Sigmoid colon (tissue), 4 donors: ENCODE measurements at regions not wholly inside any gene's neighbourhood (a gene's known extent, or its start where the extent isn't known, plus 50 kb on each side); places are given as distances from the start of the nearest gene placed in this dataset.

Source experiments
- CTCF ChIP-seq, 4 experiments: fragments of 450-650 bp in 3 of 4; fragments of 200-600 bp in 1 of 4; IDR thresholded peaks; one replicate each; pipeline ENCODE4 v1.5.1; 2016 to 2019; ENCODE audit warnings: antibody characterized with exemption in 4 of 4, mild to moderate bottlenecking in 3 of 4, moderate library complexity in 2 of 4
- EP300 ChIP-seq, 4 donors: sonication (generic); formaldehyde crosslinking; IDR thresholded peaks; one replicate each; pipeline ENCODE4 v1.6.1; 2017; ENCODE audit warnings: antibody characterized with exemption in 4 of 4
- POLR2A ChIP-seq, 2 donors: fragments of 450-650 bp; IDR thresholded peaks; one replicate each; pipeline ENCODE4 v1.6.1; 2016; ENCODE audit warnings: antibody characterized with exemption in 2 of 2, mild to moderate bottlenecking in 2 of 2, moderate library complexity in 2 of 2
- POLR2AphosphoS5 ChIP-seq, 4 donors: sonication (generic); formaldehyde crosslinking; IDR thresholded peaks; one replicate each; pipeline ENCODE4 v1.6.1; 2017; ENCODE audit warnings: antibody characterized with exemption in 4 of 4

GRCh38 chr1:30402031-30402430 lies 321.4 kb downstream of the MATN1 start:
- TF ChIP-seq CTCF (IDR thresholded peaks at IDR 0.05) (no peak), EP300 (IDR thresholded peaks at IDR 0.05) (no peak), POLR2A (IDR thresholded peaks at IDR 0.05) (no peak), POLR2AphosphoS5 (IDR thresholded peaks at IDR 0.05) (no peak)
